ENCODE measurements at regions not wholly inside any gene's neighbourhood (a gene's known extent, or its start where the extent isn't known, plus 50 kb on each side); places are given as distances from the start of the nearest gene placed in this dataset.
"Not testable (repeated sequence)": the region's sequence is repeated elsewhere in the genome, so short reads cannot be mapped to it uniquely, and the experiment has no call there.

GRCh38 chr3:126288314-126288713 is 68.9 kb downstream of the KLF15 start:
- Histone ChIP-seq H3K27me3 (ENCODE audit: control insufficient read depth, insufficient read depth, low read length) (peaks cover 4% of the 10 kb centered on the region), H3K4me3 (ENCODE audit: low read depth, low read length) (no peak overlapping the region), H3K36me3 (ENCODE audit: control insufficient read depth, insufficient read depth, low read length) (no peaks in the 10 kb centered on the region)
- no peak for DNase-seq (ENCODE audit: low read depth)
- TF ChIP-seq, protein P1, sequence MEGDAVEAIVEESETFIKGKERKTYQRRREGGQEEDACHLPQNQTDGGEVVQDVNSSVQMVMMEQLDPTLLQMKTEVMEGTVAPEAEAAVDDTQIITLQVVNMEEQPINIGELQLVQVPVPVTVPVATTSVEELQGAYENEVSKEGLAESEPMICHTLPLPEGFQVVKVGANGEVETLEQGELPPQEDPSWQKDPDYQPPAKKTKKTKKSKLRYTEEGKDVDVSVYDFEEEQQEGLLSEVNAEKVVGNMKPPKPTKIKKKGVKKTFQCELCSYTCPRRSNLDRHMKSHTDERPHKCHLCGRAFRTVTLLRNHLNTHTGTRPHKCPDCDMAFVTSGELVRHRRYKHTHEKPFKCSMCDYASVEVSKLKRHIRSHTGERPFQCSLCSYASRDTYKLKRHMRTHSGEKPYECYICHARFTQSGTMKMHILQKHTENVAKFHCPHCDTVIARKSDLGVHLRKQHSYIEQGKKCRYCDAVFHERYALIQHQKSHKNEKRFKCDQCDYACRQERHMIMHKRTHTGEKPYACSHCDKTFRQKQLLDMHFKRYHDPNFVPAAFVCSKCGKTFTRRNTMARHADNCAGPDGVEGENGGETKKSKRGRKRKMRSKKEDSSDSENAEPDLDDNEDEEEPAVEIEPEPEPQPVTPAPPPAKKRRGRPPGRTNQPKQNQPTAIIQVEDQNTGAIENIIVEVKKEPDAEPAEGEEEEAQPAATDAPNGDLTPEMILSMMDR (IDR thresholded peaks at IDR 0.05; ENCODE audit: insufficient read depth, low read depth, low read length): no peak
- CTCF ChIA-PET: no interaction called here
- POLR2A ChIA-PET: no interaction called here

GRCh38 chr3:126287536-126288241 is 69.5 kb downstream of the KLF15 start:
- DNase-seq (ENCODE audit: low read depth): no peak
- Histone ChIP-seq H3K27me3 (ENCODE audit: control insufficient read depth, insufficient read depth, low read length) (peaks cover 4% of the 10 kb centered on the region), H3K4me3 (ENCODE audit: low read depth, low read length) (peak overlapping the region; percentile 16), H3K36me3 (ENCODE audit: control insufficient read depth, insufficient read depth, low read length) (no peaks in the 10 kb centered on the region)
- ChIA-PET POLR2A (no interaction called here), CTCF (interaction anchor here (0.7 kb wide), 1 partner anchor 101 kb away, joined by 4 read pairs; no protein-coding TSS in a partner anchor)
- TF ChIP-seq, protein P1 (IDR thresholded peaks at IDR 0.05; ENCODE audit: insufficient read depth, low read depth, low read length): no peak

- ChIA-PET POLR2A (no interaction called here), CTCF (interaction anchor here (0.7 kb wide), 1 partner anchor 102 kb away, joined by 4 read pairs; no protein-coding TSS in a partner anchor)
- TF ChIP-seq, protein P1 (IDR thresholded peaks at IDR 0.05; ENCODE audit: insufficient read depth, low read depth, low read length): no peak
- Histone ChIP-seq H3K36me3 (ENCODE audit: control insufficient read depth, insufficient read depth, low read length) (no peaks in the 10 kb centered on the region), H3K27me3 (ENCODE audit: control insufficient read depth, insufficient read depth, low read length) (peaks cover 4% of the 10 kb centered on the region), H3K4me3 (ENCODE audit: low read depth, low read length) (peak overlapping the region; percentile 16)
- no peak for DNase-seq (ENCODE audit: low read depth)
These were observed 70.1 kb downstream of the KLF15 start for GRCh38 chr3:126287171-126287535.

GRCh38 chr3:126285369-126285768 is 71.8 kb downstream of the KLF15 start:
- Histone ChIP-seq H3K27me3 (ENCODE audit: control insufficient read depth, insufficient read depth, low read length) (peaks cover 4% of the 10 kb centered on the region), H3K4me3 (ENCODE audit: low read depth, low read length) (no peak overlapping the region), H3K36me3 (ENCODE audit: control insufficient read depth, insufficient read depth, low read length) (no peaks in the 10 kb centered on the region)
- TF ChIP-seq, protein P1 (IDR thresholded peaks at IDR 0.05; ENCODE audit: insufficient read depth, low read depth, low read length): no peak
- CTCF ChIA-PET: interaction anchor here (0.8 kb wide), 1 partner anchor 40 kb away, joined by 3 read pairs; no protein-coding TSS in a partner anchor
- DNase-seq (ENCODE audit: low read depth): no peak
- POLR2A ChIA-PET: no interaction called here

GRCh38 chr3:126284258-126284904 is 72.8 kb downstream of the KLF15 start:
- TF ChIP-seq, protein P1 (IDR thresholded peaks at IDR 0.05; ENCODE audit: insufficient read depth, low read depth, low read length): no peak
- no peaks in the 10 kb centered on the region for H3K36me3 ChIP-seq (ENCODE audit: control insufficient read depth, insufficient read depth, low read length)
- no peak for DNase-seq (ENCODE audit: low read depth)
- ChIA-PET CTCF (no interaction called here), POLR2A (no interaction called here)
- peaks cover 2% of the 10 kb centered on the region; the same call in 1 of the 2 replicates for H3K27me3 ChIP-seq (ENCODE audit: control insufficient read depth, insufficient read depth, low read length)
- no peak overlapping the region for H3K4me3 ChIP-seq (ENCODE audit: low read depth, low read length)

GRCh38 chr3:126283651-126284050 is 73.6 kb downstream of the KLF15 start:
- DNase-seq (ENCODE audit: low read depth); H3K4me3 ChIP-seq (ENCODE audit: low read depth, low read length); H3K27me3 ChIP-seq (ENCODE audit: control insufficient read depth, insufficient read depth, low read length); CTCF ChIA-PET; POLR2A ChIA-PET; H3K36me3 ChIP-seq (ENCODE audit: control insufficient read depth, insufficient read depth, low read length): not testable (repeated sequence)

All from BJ (cell line).